ENCODE measurements at regions not wholly inside any gene's neighbourhood (a gene's known extent, or its start where the extent isn't known, plus 50 kb on each side); places are given as distances from the start of the nearest gene placed in this dataset.

DNA sequence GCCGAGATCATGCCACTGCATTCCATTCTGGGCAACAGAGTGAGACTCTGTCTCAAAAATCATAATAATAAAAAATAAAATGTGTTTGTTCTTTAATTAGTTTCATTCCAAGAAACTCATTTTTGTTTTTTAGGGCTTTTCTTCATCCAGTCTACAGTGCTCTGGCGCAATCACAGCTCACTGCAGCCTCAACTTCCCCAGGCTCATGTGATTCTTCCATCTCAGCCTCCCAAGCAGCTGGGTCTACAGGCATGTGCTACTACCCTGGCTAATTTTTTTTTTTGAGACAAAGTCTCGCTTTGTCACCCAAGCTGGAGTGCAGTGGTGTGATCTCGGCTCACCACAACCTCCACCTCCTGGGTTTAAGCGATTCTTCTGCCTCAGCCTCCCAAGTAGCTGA is 143.6 kb upstream of the JARID2 start:
- TF ChIP-seq POLR2AphosphoS5 (IDR thresholded peaks at IDR 0.05; ENCODE audit: low read depth, low read length), result no peak
- TF ChIP-seq CTCF (IDR thresholded peaks at IDR 0.05), result no peak
- TF ChIP-seq, protein P1, sequence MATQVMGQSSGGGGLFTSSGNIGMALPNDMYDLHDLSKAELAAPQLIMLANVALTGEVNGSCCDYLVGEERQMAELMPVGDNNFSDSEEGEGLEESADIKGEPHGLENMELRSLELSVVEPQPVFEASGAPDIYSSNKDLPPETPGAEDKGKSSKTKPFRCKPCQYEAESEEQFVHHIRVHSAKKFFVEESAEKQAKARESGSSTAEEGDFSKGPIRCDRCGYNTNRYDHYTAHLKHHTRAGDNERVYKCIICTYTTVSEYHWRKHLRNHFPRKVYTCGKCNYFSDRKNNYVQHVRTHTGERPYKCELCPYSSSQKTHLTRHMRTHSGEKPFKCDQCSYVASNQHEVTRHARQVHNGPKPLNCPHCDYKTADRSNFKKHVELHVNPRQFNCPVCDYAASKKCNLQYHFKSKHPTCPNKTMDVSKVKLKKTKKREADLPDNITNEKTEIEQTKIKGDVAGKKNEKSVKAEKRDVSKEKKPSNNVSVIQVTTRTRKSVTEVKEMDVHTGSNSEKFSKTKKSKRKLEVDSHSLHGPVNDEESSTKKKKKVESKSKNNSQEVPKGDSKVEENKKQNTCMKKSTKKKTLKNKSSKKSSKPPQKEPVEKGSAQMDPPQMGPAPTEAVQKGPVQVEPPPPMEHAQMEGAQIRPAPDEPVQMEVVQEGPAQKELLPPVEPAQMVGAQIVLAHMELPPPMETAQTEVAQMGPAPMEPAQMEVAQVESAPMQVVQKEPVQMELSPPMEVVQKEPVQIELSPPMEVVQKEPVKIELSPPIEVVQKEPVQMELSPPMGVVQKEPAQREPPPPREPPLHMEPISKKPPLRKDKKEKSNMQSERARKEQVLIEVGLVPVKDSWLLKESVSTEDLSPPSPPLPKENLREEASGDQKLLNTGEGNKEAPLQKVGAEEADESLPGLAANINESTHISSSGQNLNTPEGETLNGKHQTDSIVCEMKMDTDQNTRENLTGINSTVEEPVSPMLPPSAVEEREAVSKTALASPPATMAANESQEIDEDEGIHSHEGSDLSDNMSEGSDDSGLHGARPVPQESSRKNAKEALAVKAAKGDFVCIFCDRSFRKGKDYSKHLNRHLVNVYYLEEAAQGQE (IDR thresholded peaks at IDR 0.05; ENCODE audit: insufficient read depth in 1 of 2, low read depth in 2 of 2, low read length in 1 of 2), result no peak
- no peak for TF ChIP-seq SIN3A (IDR thresholded peaks at IDR 0.05; ENCODE audit: borderline replicate concordance, insufficient read depth, low read depth, low read length)
- TF ChIP-seq TCF7L2 (IDR thresholded peaks at IDR 0.05; ENCODE audit: low read depth, low read length), result no peak
